Endothelial cell (in vitro differentiated cells): ENCODE measurements at regions not wholly inside any gene's neighbourhood (a gene's known extent, or its start where the extent isn't known, plus 50 kb on each side); places are given as distances from the start of the nearest gene placed in this dataset.

Source experiments
- DNase-seq: peaks from one replicate; pipeline ENCODE4 v3.0.0; 2021; ENCODE audit warnings: low spot score
- H3K27ac Mint-ChIP-seq: one replicate; pipeline ENCODE4 v1.8.0; 2021; ENCODE audit warnings: mixed read lengths, inconsistent platforms; ENCODE audit not compliant: unreplicated experiment
- H3K27me3 Mint-ChIP-seq: one replicate; pipeline ENCODE4 v1.8.0; 2021; ENCODE audit warnings: mild to moderate bottlenecking, moderate library complexity, mixed read lengths, inconsistent platforms; ENCODE audit not compliant: unreplicated experiment
- H3K36me3 Mint-ChIP-seq: one replicate; pipeline ENCODE4 v1.8.0; 2021; ENCODE audit warnings: mild to moderate bottlenecking, low read depth, mixed read lengths, inconsistent platforms; ENCODE audit not compliant: unreplicated experiment
- H3K4me1 Mint-ChIP-seq: one replicate; pipeline ENCODE4 v1.8.0; 2021; ENCODE audit warnings: mild to moderate bottlenecking, mixed read lengths, inconsistent platforms; ENCODE audit not compliant: unreplicated experiment
- H3K4me3 Mint-ChIP-seq: one replicate; pipeline ENCODE4 v1.8.0; 2021; ENCODE audit warnings: mild to moderate bottlenecking, mixed read lengths, inconsistent platforms; ENCODE audit not compliant: unreplicated experiment
- H3K9me3 Mint-ChIP-seq: one replicate; pipeline ENCODE4 v1.8.0; 2021; ENCODE audit warnings: mixed read lengths, inconsistent platforms; ENCODE audit not compliant: unreplicated experiment
- CTCF ChIP-seq: fragments of 200-600 bp; sonication (generic); IDR thresholded peaks from one replicate; pipeline ENCODE4 v1.5.0; 2021; ENCODE audit warnings: antibody characterized with exemption; ENCODE audit not compliant: unreplicated experiment

GRCh38 chr2:10241641-10242430 is 60.9 kb upstream of the HPCAL1 start:
- Mint-ChIP-seq H3K9me3 (no peaks in the 10 kb centered on the region), H3K4me1 (no peaks in the 10 kb centered on the region), H3K36me3 (no peaks in the 10 kb centered on the region), H3K27ac (no peak overlapping the region), H3K4me3 (peak overlapping the region; percentile 42), H3K27me3 (peaks cover 1% of the 10 kb centered on the region)
- no peak for TF ChIP-seq CTCF
- DNase-seq, result no peak

- Mint-ChIP-seq H3K27me3 (peaks cover 1% of the 10 kb centered on the region), H3K4me1 (no peaks in the 10 kb centered on the region), H3K4me3 (no peak overlapping the region), H3K9me3 (no peaks in the 10 kb centered on the region), H3K27ac (no peak overlapping the region), H3K36me3 (no peaks in the 10 kb centered on the region)
- no peak for DNase-seq
- TF ChIP-seq CTCF, result no peak
Observed at GRCh38 chr2:10242451-10242850, 60.3 kb upstream of the HPCAL1 start.

GRCh38 chr2:10242998-10243925 is 59.4 kb upstream of the HPCAL1 start:
- H3K36me3 Mint-ChIP-seq, result no peaks in the 10 kb centered on the region
- no peaks in the 10 kb centered on the region for H3K9me3 Mint-ChIP-seq
- H3K4me1 Mint-ChIP-seq, result no peaks in the 10 kb centered on the region
- H3K27me3 Mint-ChIP-seq, result no peaks in the 10 kb centered on the region
- no peak overlapping the region for H3K4me3 Mint-ChIP-seq
- no peak overlapping the region for H3K27ac Mint-ChIP-seq
- DNase-seq, result no peak
- no peak for TF ChIP-seq CTCF

GRCh38 chr2:10243926-10244270 is 58.8 kb upstream of the HPCAL1 start:
- Mint-ChIP-seq H3K36me3 (no peaks in the 10 kb centered on the region), H3K4me1 (no peaks in the 10 kb centered on the region), H3K9me3 (no peaks in the 10 kb centered on the region), H3K4me3 (no peak overlapping the region), H3K27me3 (no peaks in the 10 kb centered on the region), H3K27ac (no peak overlapping the region)
- TF ChIP-seq CTCF, result no peak
- DNase-seq, result no peak

- H3K9me3 Mint-ChIP-seq, result no peaks in the 10 kb centered on the region
Observed at GRCh38 chr2:10245021-10245420, 57.7 kb upstream of the HPCAL1 start.

More at GRCh38 chr2:10245021-10245420, 57.7 kb upstream of the HPCAL1 start:
- H3K27me3 Mint-ChIP-seq, result no peaks in the 10 kb centered on the region
- no peak overlapping the region for H3K27ac Mint-ChIP-seq
- no peaks in the 10 kb centered on the region for H3K4me1 Mint-ChIP-seq
- no peaks in the 10 kb centered on the region for H3K36me3 Mint-ChIP-seq
- no peak overlapping the region for H3K4me3 Mint-ChIP-seq
- no peak for TF ChIP-seq CTCF
- no peak for DNase-seq
